ENCODE measurements at regions not wholly inside any gene's neighbourhood (a gene's known extent, or its start where the extent isn't known, plus 50 kb on each side); places are given as distances from the start of the nearest gene placed in this dataset.

DNA sequence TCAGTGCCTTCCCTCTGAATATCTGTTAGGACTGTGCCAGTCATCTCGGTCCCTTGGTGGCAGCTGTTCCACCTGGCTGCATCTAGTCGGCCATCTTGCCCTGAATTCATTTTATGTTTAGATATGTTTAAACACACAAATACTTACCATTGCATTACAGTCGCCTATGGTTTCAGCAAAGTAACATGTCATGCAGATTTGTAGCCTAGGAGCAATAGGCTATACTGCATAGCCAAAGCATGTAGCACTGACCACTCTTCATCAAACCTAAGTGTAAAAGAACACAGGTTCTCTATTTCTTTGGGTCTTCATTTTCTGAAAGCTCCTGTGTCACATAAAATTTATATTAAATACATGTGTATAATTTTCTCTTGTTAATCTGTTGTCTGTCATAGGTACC is 118.9 kb upstream of the THSD7A start:
- BruUV-seq (replicated peaks): no TSS peak
- CTCF ChIA-PET: no interaction called here
- Histone ChIP-seq H3K4me1 (no peaks in the 10 kb centered on the region), H3K9me3 (no peaks in the 10 kb centered on the region), H3K4me3 (ENCODE audit: low read depth, low read length) (no peak overlapping the region), H3K36me3 (ENCODE audit: control insufficient read depth, insufficient read depth, low read length) (no peaks in the 10 kb centered on the region), H3K27me3 (replicated peaks; ENCODE audit: control insufficient read depth, insufficient read depth, low read length) (no peaks in the 10 kb centered on the region)
- H3K27ac Mint-ChIP-seq (ENCODE audit: unreplicated experiment): no peak overlapping the region
- H3K9me3 Mint-ChIP-seq (ENCODE audit: unreplicated experiment): no peaks in the 10 kb centered on the region
- no peak for DNase-seq
- no peaks in the 10 kb centered on the region for H3K27me3 Mint-ChIP-seq (ENCODE audit: insufficient read depth, unreplicated experiment)
- POLR2A ChIA-PET: no interaction called here
- no peaks in the 10 kb centered on the region for H3K36me3 Mint-ChIP-seq (ENCODE audit: insufficient read depth, unreplicated experiment)
- H3K4me3 Mint-ChIP-seq (ENCODE audit: unreplicated experiment): no peak overlapping the region
- H3K4me1 Mint-ChIP-seq (ENCODE audit: low read depth, unreplicated experiment): no peaks in the 10 kb centered on the region
- intact Hi-C loops (cut with micrococcal nuclease; ENCODE audit: unreplicated experiment): no loop called here
- TF ChIP-seq, protein P1, sequence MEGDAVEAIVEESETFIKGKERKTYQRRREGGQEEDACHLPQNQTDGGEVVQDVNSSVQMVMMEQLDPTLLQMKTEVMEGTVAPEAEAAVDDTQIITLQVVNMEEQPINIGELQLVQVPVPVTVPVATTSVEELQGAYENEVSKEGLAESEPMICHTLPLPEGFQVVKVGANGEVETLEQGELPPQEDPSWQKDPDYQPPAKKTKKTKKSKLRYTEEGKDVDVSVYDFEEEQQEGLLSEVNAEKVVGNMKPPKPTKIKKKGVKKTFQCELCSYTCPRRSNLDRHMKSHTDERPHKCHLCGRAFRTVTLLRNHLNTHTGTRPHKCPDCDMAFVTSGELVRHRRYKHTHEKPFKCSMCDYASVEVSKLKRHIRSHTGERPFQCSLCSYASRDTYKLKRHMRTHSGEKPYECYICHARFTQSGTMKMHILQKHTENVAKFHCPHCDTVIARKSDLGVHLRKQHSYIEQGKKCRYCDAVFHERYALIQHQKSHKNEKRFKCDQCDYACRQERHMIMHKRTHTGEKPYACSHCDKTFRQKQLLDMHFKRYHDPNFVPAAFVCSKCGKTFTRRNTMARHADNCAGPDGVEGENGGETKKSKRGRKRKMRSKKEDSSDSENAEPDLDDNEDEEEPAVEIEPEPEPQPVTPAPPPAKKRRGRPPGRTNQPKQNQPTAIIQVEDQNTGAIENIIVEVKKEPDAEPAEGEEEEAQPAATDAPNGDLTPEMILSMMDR (IDR thresholded peaks at IDR 0.05; ENCODE audit: insufficient read depth in 1 of 2, low read depth in 1 of 2, low read length in 1 of 2, severe bottlenecking in 1 of 2, unreplicated experiment in 1 of 2): no peak

- Histone ChIP-seq H3K36me3 (ENCODE audit: control insufficient read depth, insufficient read depth, low read length) (no peaks in the 10 kb centered on the region), H3K4me3 (ENCODE audit: low read depth, low read length) (no peak overlapping the region), H3K4me1 (no peaks in the 10 kb centered on the region), H3K27me3 (replicated peaks; ENCODE audit: control insufficient read depth, insufficient read depth, low read length) (no peaks in the 10 kb centered on the region), H3K9me3 (no peaks in the 10 kb centered on the region)
- TF ChIP-seq, protein P1 (IDR thresholded peaks at IDR 0.05; ENCODE audit: insufficient read depth in 1 of 2, low read depth in 1 of 2, low read length in 1 of 2, severe bottlenecking in 1 of 2, unreplicated experiment in 1 of 2): no peak
- intact Hi-C loops (cut with micrococcal nuclease; ENCODE audit: unreplicated experiment): no loop called here
- Mint-ChIP-seq H3K27ac (ENCODE audit: unreplicated experiment) (no peak overlapping the region), H3K9me3 (ENCODE audit: unreplicated experiment) (no peaks in the 10 kb centered on the region), H3K4me3 (ENCODE audit: unreplicated experiment) (no peak overlapping the region), H3K36me3 (ENCODE audit: insufficient read depth, unreplicated experiment) (no peaks in the 10 kb centered on the region), H3K4me1 (ENCODE audit: low read depth, unreplicated experiment) (no peaks in the 10 kb centered on the region), H3K27me3 (ENCODE audit: insufficient read depth, unreplicated experiment) (no peaks in the 10 kb centered on the region)
- ChIA-PET POLR2A (no interaction called here), CTCF (no interaction called here)
- no peak for DNase-seq
- BruUV-seq (replicated peaks): no TSS peak
Observed at GRCh38 chr7:11951909-11952308, 119.9 kb upstream of the THSD7A start.

DNA sequence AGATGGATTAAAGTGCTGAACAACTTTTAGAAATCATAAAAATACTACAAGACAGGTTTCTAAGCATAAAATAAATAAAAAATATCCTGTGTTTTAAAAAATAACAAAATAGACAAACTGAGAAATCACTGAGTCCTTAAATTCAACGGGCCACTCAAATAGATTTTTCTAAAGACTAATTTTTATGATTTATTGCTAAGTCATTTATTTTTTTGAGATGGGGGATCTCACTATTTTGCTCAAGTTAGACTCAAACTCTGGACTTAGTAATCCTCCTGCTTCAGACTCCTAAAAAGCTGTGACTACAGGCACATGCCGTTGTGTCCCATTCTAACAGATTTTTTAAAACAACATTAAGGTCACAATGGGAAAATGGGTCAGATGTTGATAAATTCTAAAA is 121.0 kb upstream of the THSD7A start:
- Mint-ChIP-seq H3K4me1 (ENCODE audit: low read depth, unreplicated experiment) (no peaks in the 10 kb centered on the region), H3K4me3 (ENCODE audit: unreplicated experiment) (no peak overlapping the region), H3K9me3 (ENCODE audit: unreplicated experiment) (no peaks in the 10 kb centered on the region), H3K27ac (ENCODE audit: unreplicated experiment) (no peak overlapping the region), H3K27me3 (ENCODE audit: insufficient read depth, unreplicated experiment) (no peaks in the 10 kb centered on the region), H3K36me3 (ENCODE audit: insufficient read depth, unreplicated experiment) (no peaks in the 10 kb centered on the region)
- ChIA-PET POLR2A (no interaction called here), CTCF (no interaction called here)
- Histone ChIP-seq H3K9me3 (no peaks in the 10 kb centered on the region), H3K27me3 (replicated peaks; ENCODE audit: control insufficient read depth, insufficient read depth, low read length) (no peaks in the 10 kb centered on the region), H3K36me3 (ENCODE audit: control insufficient read depth, insufficient read depth, low read length) (no peaks in the 10 kb centered on the region), H3K4me1 (no peaks in the 10 kb centered on the region), H3K4me3 (ENCODE audit: low read depth, low read length) (no peak overlapping the region)
- TF ChIP-seq, protein P1 (IDR thresholded peaks at IDR 0.05; ENCODE audit: insufficient read depth in 1 of 2, low read depth in 1 of 2, low read length in 1 of 2, severe bottlenecking in 1 of 2, unreplicated experiment in 1 of 2): no peak
- no TSS peak for BruUV-seq (replicated peaks)
- no peak for DNase-seq
- intact Hi-C loops (cut with micrococcal nuclease; ENCODE audit: unreplicated experiment): no loop called here

Measured in Caco-2 (cell line).